GM12878 (cell line): ENCODE measurements at regions not wholly inside any gene's neighbourhood (a gene's known extent, or its start where the extent isn't known, plus 50 kb on each side); places are given as distances from the start of the nearest gene placed in this dataset.
A peak's percentile ranks its signal among the peaks of the same experiment; 100 is the strongest.

ENCODE experiments used
- ATAC-seq: fragments of 200-7000 bp; cut with Tn5 transposase; 3 replicates; pipeline ENCODE4 v1.9.1; 2020; ENCODE audit warnings: mild to moderate bottlenecking, moderate library complexity
- BruUV-seq: library from RNA; stranded (reverse); fragments of 400-500 nt; replicated peaks from 2 replicates; lab custom pipeline; 2021; lab: Mats Ljungman, UMichigan
- CTCF ChIA-PET: fragments of 300-600 bp; sonication (Branson Sonifier 250); formaldehyde crosslinking; extraction: SDS; loops from one replicate; lab custom pipeline; 2021; ENCODE audit warnings: inconsistent platforms; lab: Yijun Ruan, JAX
- POLR2A ChIA-PET: fragments of 350-600 bp; formaldehyde crosslinking; extraction: SDS; loops from one replicate; lab custom pipeline; 2021; ENCODE audit warnings: inconsistent platforms; lab: Charles Lee
- RAD21 ChIA-PET: fragments of 300-600 bp; sonication (Branson Sonifier 250); formaldehyde crosslinking; loops from one replicate; lab custom pipeline; 2023; ENCODE audit warnings: antibody characterized with exemption; ENCODE audit not compliant: unreplicated experiment; lab: Charles Lee
- SMC1A ChIA-PET: fragments of 300-600 bp; sonication (Branson Sonifier 250); formaldehyde crosslinking; loops from one replicate; lab custom pipeline; 2023; ENCODE audit not compliant: unreplicated experiment, uncharacterized antibody; lab: Charles Lee
- DNase-seq: peaks from one replicate; pipeline ENCODE4 v3.0.0-alpha.2; 2011; ENCODE audit warnings: low read depth, low spot score
- FAIRE-seq: peaks from 3 replicates; lab custom pipeline; 2011; peaks lifted over from hg19 to GRCh38; lab: Jason Lieb, UNC
- H2AFZ ChIP-seq: 2 replicates; pipeline ENCODE4 v1.6.0; 2011; ENCODE audit warnings: low read depth, low read length, control low read depth; ENCODE audit not compliant: control insufficient read depth
- H3K27ac ChIP-seq: 2 replicates; pipeline ENCODE4 v1.5.1; 2011; ENCODE audit warnings: control low read depth; ENCODE audit not compliant: control insufficient read depth, insufficient read depth
- H3K27me3 ChIP-seq, 2 experiments: replicated peaks in 1 of 2; 2 replicates each; pipeline versions ENCODE4 v1.6.0 to v1.6.1; 2011; ENCODE audit warnings: low read length in 1 of 2; ENCODE audit not compliant: control insufficient read depth in 2 of 2, insufficient read depth in 2 of 2
- H3K36me3 ChIP-seq, 2 experiments: 2 replicates each; pipeline ENCODE4 v1.5.1; 2011; ENCODE audit warnings: low read length in 1 of 2; ENCODE audit not compliant: control insufficient read depth in 2 of 2, insufficient read depth in 2 of 2
- H3K4me1 ChIP-seq: 2 replicates; pipeline ENCODE4 v1.6.1; 2011; ENCODE audit warnings: mild to moderate bottlenecking, low read length, moderate library complexity, mixed read lengths; ENCODE audit not compliant: control insufficient read depth, insufficient read depth
- H3K4me2 ChIP-seq: 2 replicates; pipeline ENCODE4 v1.6.0; 2011; ENCODE audit warnings: control low read depth; ENCODE audit not compliant: control insufficient read depth, insufficient read depth
- H3K4me3 ChIP-seq: fragments of 200-600 bp; sonication (generic); 2 replicates; pipeline ENCODE4 v1.5.1; 2016
- H3K79me2 ChIP-seq: 2 replicates; pipeline ENCODE4 v1.6.0; 2011; ENCODE audit warnings: low read length; ENCODE audit not compliant: control insufficient read depth, insufficient read depth
- H3K9ac ChIP-seq: 2 replicates; pipeline ENCODE4 v1.8.0; 2011; ENCODE audit warnings: low read length, control low read depth, mixed read lengths; ENCODE audit not compliant: control insufficient read depth, insufficient read depth
- H3K9me3 ChIP-seq: replicated peaks from 3 replicates; pipeline ENCODE4 v1.5.1; 2011; ENCODE audit warnings: mild to moderate bottlenecking, low read length; ENCODE audit not compliant: control insufficient read depth, insufficient read depth
- H4K20me1 ChIP-seq: 2 replicates; pipeline ENCODE4 v1.6.0; 2011; ENCODE audit not compliant: control insufficient read depth, insufficient read depth
- CHD4 ChIP-seq: fragments of 200-600 bp; sonication (generic); IDR thresholded peaks from 2 replicates; pipeline ENCODE4 v1.6.1; 2016; ENCODE audit warnings: mild to moderate bottlenecking
- CREM ChIP-seq: IDR thresholded peaks from 2 replicates; pipeline ENCODE4 v1.6.1; 2014; ENCODE audit warnings: antibody characterized with exemption, low read depth
- DPF2 ChIP-seq: fragments of 450-650 bp; IDR thresholded peaks from 2 replicates; pipeline ENCODE4 v1.6.1; 2017; ENCODE audit warnings: mild to moderate bottlenecking
- HDAC6 ChIP-seq: fragments of 200-600 bp; sonication (generic); IDR thresholded peaks from one replicate; pipeline ENCODE4 v1.8.0; 2017; ENCODE audit warnings: antibody characterized with exemption; ENCODE audit not compliant: unreplicated experiment
- IRF4 ChIP-seq: IDR thresholded peaks from 2 replicates; pipeline ENCODE4 v1.6.1; 2011; ENCODE audit warnings: low read depth, low read length
- JUNB ChIP-seq: IDR thresholded peaks from 2 replicates; pipeline ENCODE4 v1.6.1; 2016; ENCODE audit warnings: antibody characterized with exemption, mild to moderate bottlenecking
- RAD51 ChIP-seq: fragments of 450-650 bp; IDR thresholded peaks from 2 replicates; pipeline ENCODE4 v1.6.1; 2016; ENCODE audit warnings: moderate library complexity, mild to moderate bottlenecking, inconsistent platforms
- RELA ChIP-seq: fragments of 450-650 bp; IDR thresholded peaks from 2 replicates; pipeline ENCODE4 v1.8.0; 2014; ENCODE audit warnings: borderline replicate concordance; ENCODE audit not compliant: partially characterized antibody
- RUNX3 ChIP-seq: IDR thresholded peaks from 2 replicates; pipeline ENCODE4 v1.6.1; 2012; ENCODE audit warnings: low read length, inconsistent platforms
- SIX5 ChIP-seq: IDR thresholded peaks from 2 replicates; pipeline ENCODE4 v1.6.1; 2011; ENCODE audit warnings: mild to moderate bottlenecking, low read depth, low read length, moderate library complexity; ENCODE audit not compliant: severe bottlenecking
- TCF3 ChIP-seq: IDR thresholded peaks from 2 replicates; pipeline ENCODE4 v1.6.1; 2012; ENCODE audit warnings: low read depth, mild to moderate bottlenecking, low read length, borderline replicate concordance; ENCODE audit not compliant: insufficient read depth
- WRNIP1 ChIP-seq: IDR thresholded peaks from 2 replicates; pipeline ENCODE4 v1.6.1; 2011; ENCODE audit warnings: low read depth, low read length, improper control_type of control experiment, borderline replicate concordance
- YY1 ChIP-seq: IDR thresholded peaks from 2 replicates; pipeline ENCODE4 v1.6.1; 2011; ENCODE audit warnings: low read depth, mild to moderate bottlenecking, low read length
- ZNF217 ChIP-seq: fragments of 450-650 bp; IDR thresholded peaks from 2 replicates; pipeline ENCODE4 v1.6.1; 2017; ENCODE audit warnings: antibody characterized with exemption, mild to moderate bottlenecking
- ZSCAN29 ChIP-seq: fragments of 450-650 bp; IDR thresholded peaks from 2 replicates; pipeline ENCODE4 v1.6.1; 2017; ENCODE audit warnings: mild to moderate bottlenecking, moderate library complexity
- whole genome bisulfite sequencing: methylation state at CpG from one replicate; pipeline ENCODE4 v1.1.6; 2016; ENCODE audit warnings: low lambda C conversion rate; ENCODE audit not compliant: insufficient replicate concordance, insufficient coverage; ENCODE audit errors: missing lambda C conversion rate; 5-methylcytosine and 5-hydroxymethylcytosine counted together
- in situ Hi-C: fragments of 300-500 bp; cut with MboI; formaldehyde crosslinking; loops from 9 replicates; pipeline ENCODE4 v1.14.3; 2018; ENCODE audit warnings: mixed read lengths
- intact Hi-C: fragments of 100-400 bp; cut with micrococcal nuclease; formaldehyde crosslinking; loops from one replicate; pipeline ENCODE4 v1.14.2; 2022; ENCODE audit not compliant: unreplicated experiment
- TF ChIP-seq, protein P1 (sequence below): fragments of 450-650 bp; formaldehyde crosslinking; IDR thresholded peaks from 2 replicates; pipeline ENCODE4 v1.5.0; 2022; ENCODE audit warnings: mild to moderate bottlenecking, missing genetic modification characterization
- TF ChIP-seq, protein P2 (sequence below), 3 experiments: IDR thresholded peaks in 2 of 3; conservative IDR thresholded peaks in 1 of 3; 2 replicates each; pipeline ENCODE4 v1.5.1; 2011; ENCODE audit warnings: low read depth in 3 of 3, low read length in 3 of 3, mild to moderate bottlenecking in 3 of 3, control low read depth in 2 of 3, moderate library complexity in 2 of 3, inconsistent platforms in 1 of 3, mixed read lengths in 1 of 3; ENCODE audit not compliant: control insufficient read depth in 2 of 3, insufficient read depth in 1 of 3; ENCODE audit errors: extremely low read depth in 1 of 3
- TF ChIP-seq, protein P3 (sequence below): fragments of 450-650 bp; IDR thresholded peaks from 2 replicates; pipeline ENCODE4 v1.6.1; 2017; ENCODE audit warnings: mild to moderate bottlenecking

DNA sequence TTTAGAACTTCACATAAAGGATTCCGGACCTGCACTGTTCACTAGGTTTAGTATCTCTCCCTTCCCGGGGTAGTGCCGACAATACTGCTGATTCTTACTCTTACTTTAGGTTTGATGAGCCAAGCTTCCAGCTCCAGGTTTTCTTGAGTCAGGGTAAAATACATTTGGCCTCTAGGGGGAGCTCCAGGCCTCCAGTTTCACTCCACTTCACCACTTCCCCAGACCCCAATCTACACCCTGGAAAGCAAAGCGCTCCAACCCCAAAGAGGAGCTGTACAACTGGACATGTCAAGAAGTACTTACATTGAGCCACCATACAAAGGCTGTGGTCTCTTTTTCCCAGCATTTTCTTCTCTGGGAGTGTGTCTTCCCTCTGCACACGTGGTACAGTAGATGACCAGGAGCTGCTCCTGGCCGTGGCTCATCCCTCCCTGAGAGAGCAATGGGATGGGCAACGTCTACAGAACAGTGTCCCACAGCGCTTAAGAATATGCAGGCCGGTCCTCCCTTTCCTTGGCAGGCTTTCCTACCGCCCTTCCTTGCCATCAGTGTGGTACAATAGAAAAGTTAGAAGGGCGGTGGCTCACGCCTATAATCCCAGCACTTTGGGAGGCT lies 93.9 kb upstream of the CCDC80 start:
- ChIA-PET SMC1A (interaction anchor here (0.7 to 8.1 kb wide), 32 partner anchors 12 to 623 kb away, joined by 3 to 174 read pairs (median 5); partner anchors contain the start of genes CD200R1 and GTPBP8), CTCF (interaction anchor here (0.6 to 6.8 kb wide), 53 partner anchors 8 to 623 kb away, joined by 3 to 165 read pairs (median 4); partner anchors contain the start of genes CD200R1, GTPBP8 and SLC9C1), POLR2A (interaction anchor here (2.0 kb wide), 1 partner anchor 238 kb away, joined by 5 read pairs; no protein-coding TSS in a partner anchor), RAD21 (interaction anchor here (0.7 to 5.4 kb wide), 27 partner anchors 11 to 553 kb away, joined by 3 to 99 read pairs (median 5); partner anchors contain the start of genes CD200R1 and GTPBP8)
- in situ Hi-C loops (loop anchor here (5.0 kb wide), 1 partner anchor 242 kb away; the partner anchor contains the start of gene CD200R1), intact Hi-C loops (loop anchor here (1.0 to 5.0 kb wide), 4 partner anchors 77 to 300 kb away; no protein-coding TSS in a partner anchor)
- ATAC-seq, result peak; percentile 94
- BruUV-seq, result no TSS peak
- Histone ChIP-seq H3K9ac (no peak overlapping the region), H2AFZ (no peak overlapping the region), H3K79me2 (no peaks in the 10 kb centered on the region), H3K4me1 (no peaks in the 10 kb centered on the region), H3K36me3 (no peaks in the 10 kb centered on the region), H3K9me3 (no peaks in the 10 kb centered on the region), H3K4me2 (no peak overlapping the region), H4K20me1 (no peaks in the 10 kb centered on the region), H3K27me3 (no peaks in the 10 kb centered on the region; a peak in 1 of 4 replicates), H3K4me3 (no peak overlapping the region), H3K27ac (no peak overlapping the region)
- FAIRE-seq, result peak; percentile 95
- 47% methylated on average over 12 of the region's 12 CpGs for WGBS
- DNase-seq, result peak; percentile 40
- TF ChIP-seq CHD4 (no peak), HDAC6 (no peak), ZNF217 (no peak), JUNB (no peak), DPF2 (no peak), WRNIP1 (no peak), RUNX3 (peak; percentile 26; the same call in 1 of the 2 replicates), CREM (no peak), ZSCAN29 (no peak), YY1 (0 out of 2 replicates have a peak, but pooled peaks have one; percentile 51), RAD51 (no peak), SIX5 (no peak), IRF4 (0 out of 2 replicates have a peak, but pooled peaks have one; percentile 32), RELA (no peak), TCF3 (no peak)
- TF ChIP-seq, protein P1, sequence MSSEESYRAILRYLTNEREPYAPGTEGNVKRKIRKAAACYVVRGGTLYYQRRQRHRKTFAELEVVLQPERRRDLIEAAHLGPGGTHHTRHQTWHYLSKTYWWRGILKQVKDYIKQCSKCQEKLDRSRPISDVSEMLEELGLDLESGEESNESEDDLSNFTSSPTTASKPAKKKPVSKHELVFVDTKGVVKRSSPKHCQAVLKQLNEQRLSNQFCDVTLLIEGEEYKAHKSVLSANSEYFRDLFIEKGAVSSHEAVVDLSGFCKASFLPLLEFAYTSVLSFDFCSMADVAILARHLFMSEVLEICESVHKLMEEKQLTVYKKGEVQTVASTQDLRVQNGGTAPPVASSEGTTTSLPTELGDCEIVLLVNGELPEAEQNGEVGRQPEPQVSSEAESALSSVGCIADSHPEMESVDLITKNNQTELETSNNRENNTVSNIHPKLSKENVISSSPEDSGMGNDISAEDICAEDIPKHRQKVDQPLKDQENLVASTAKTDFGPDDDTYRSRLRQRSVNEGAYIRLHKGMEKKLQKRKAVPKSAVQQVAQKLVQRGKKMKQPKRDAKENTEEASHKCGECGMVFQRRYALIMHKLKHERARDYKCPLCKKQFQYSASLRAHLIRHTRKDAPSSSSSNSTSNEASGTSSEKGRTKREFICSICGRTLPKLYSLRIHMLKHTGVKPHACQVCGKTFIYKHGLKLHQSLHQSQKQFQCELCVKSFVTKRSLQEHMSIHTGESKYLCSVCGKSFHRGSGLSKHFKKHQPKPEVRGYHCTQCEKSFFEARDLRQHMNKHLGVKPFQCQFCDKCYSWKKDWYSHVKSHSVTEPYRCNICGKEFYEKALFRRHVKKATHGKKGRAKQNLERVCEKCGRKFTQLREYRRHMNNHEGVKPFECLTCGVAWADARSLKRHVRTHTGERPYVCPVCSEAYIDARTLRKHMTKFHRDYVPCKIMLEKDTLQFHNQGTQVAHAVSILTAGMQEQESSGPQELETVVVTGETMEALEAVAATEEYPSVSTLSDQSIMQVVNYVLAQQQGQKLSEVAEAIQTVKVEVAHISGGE, result no peak
- TF ChIP-seq, protein P2, sequence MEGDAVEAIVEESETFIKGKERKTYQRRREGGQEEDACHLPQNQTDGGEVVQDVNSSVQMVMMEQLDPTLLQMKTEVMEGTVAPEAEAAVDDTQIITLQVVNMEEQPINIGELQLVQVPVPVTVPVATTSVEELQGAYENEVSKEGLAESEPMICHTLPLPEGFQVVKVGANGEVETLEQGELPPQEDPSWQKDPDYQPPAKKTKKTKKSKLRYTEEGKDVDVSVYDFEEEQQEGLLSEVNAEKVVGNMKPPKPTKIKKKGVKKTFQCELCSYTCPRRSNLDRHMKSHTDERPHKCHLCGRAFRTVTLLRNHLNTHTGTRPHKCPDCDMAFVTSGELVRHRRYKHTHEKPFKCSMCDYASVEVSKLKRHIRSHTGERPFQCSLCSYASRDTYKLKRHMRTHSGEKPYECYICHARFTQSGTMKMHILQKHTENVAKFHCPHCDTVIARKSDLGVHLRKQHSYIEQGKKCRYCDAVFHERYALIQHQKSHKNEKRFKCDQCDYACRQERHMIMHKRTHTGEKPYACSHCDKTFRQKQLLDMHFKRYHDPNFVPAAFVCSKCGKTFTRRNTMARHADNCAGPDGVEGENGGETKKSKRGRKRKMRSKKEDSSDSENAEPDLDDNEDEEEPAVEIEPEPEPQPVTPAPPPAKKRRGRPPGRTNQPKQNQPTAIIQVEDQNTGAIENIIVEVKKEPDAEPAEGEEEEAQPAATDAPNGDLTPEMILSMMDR (IDR thresholded peaks at IDR 0.05 in 2 of 3, conservative IDR thresholded peaks at IDR 0.05 in 1 of 3; ENCODE audit: control insufficient read depth in 2 of 3, extremely low read depth in 1 of 3, insufficient read depth in 1 of 3, low read depth in 3 of 3, low read length in 3 of 3), result peak; percentile 71 to 84 (median 71)
- TF ChIP-seq, protein P3, sequence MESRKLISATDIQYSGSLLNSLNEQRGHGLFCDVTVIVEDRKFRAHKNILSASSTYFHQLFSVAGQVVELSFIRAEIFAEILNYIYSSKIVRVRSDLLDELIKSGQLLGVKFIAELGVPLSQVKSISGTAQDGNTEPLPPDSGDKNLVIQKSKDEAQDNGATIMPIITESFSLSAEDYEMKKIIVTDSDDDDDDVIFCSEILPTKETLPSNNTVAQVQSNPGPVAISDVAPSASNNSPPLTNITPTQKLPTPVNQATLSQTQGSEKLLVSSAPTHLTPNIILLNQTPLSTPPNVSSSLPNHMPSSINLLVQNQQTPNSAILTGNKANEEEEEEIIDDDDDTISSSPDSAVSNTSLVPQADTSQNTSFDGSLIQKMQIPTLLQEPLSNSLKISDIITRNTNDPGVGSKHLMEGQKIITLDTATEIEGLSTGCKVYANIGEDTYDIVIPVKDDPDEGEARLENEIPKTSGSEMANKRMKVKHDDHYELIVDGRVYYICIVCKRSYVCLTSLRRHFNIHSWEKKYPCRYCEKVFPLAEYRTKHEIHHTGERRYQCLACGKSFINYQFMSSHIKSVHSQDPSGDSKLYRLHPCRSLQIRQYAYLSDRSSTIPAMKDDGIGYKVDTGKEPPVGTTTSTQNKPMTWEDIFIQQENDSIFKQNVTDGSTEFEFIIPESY, result no peak
